HG03066 (cell line): ENCODE measurements at regions not wholly inside any gene's neighbourhood (a gene's known extent, or its start where the extent isn't known, plus 50 kb on each side); places are given as distances from the start of the nearest gene placed in this dataset.
"Not testable (repeated sequence)": the region's sequence is repeated elsewhere in the genome, so short reads cannot be mapped to it uniquely, and the experiment has no call there.

Experiments used
- ATAC-seq: cut with Tn5 transposase; IDR thresholded peaks from one replicate; pipeline ENCODE4 v1.9.1; 2021; ENCODE audit warnings: low read depth; ENCODE audit not compliant: unreplicated experiment

DNA sequence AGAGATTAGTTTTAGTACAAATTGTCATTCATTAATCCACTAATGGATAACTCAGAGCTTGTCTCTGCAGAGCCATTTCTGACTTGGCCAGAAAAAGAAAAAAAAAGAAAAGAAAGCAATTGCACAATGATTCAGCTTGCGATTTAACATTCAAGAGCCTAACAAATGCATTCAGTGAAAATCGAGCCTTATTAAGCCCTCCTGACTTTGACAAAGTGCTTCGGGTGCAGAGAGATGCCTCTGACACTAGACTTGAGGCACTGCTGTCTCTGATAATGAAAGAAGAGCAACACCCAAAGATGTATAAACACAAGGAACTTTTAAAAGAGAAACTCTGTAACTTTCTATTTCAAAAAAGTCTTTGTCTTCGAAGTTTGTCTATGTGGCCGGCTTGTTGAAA is 322.9 kb upstream of the FRG1 start:
- ATAC-seq = not testable (repeated sequence)

GRCh38 chr4:189619441-189620250 is 321.0 kb upstream of the FRG1 start:
- ATAC-seq = not testable (repeated sequence)

DNA sequence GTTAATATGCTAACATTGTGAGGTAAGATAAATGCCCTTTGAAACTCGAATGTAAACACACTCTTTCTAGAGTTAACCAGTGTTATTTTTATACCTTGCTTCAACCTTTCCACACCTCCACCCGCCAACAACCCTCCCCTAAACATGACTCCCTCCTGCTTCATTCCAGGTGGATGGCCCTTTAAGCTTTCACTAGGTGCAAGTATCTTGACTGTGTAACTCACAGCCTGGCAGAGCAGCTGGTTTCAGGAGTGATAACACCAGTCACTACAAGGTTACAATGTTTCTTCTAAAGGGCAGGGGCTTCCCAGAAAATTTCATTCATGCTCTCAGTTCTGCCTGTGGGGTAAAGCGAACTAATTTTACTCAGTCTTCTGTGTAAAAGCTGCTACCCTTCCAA is 318.1 kb upstream of the FRG1 start:
- not testable (repeated sequence) for ATAC-seq

DNA sequence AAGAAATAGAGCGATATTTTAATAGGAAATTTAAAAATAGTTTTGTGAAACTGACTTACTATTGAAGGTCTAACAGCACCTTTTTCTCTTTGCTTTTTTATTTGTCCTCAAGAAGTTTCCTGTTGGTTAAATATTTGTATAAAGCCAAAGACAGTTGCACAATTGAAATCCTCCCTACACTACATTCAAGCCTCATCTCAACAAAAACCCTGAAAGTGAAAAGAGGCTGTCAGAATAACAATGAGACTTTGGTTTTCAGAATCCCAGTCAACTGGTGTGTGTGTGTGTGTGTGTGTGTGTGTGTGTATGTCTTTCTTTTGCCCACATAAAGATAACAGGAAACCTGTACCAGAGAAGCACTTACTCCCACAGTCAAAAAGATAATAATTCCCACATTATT is 313.6 kb upstream of the FRG1 start:
- ATAC-seq = not testable (repeated sequence)

DNA sequence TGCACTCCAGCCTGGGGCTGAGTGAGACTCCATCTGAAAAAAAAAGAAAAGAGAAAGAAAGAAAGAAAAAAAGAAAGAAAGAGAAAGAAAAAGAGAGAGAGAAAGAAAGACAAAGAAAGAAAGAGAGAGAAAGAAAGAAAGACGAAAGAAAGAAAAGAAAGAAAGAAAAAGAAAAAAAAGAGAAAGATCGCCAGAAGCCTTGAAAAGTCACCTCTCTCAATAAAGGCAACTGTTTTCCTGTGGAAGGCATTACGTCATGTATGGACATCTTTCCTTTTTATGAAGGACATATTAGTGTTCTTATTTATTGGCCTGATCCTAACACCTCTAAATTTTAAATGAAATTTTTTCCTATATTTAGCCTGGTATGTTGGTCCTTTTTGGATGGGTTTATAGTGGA is 310.9 kb upstream of the FRG1 start:
- ATAC-seq = not testable (repeated sequence)

- not testable (repeated sequence) for ATAC-seq
Observed at GRCh38 chr4:189630913-189631567, 309.6 kb upstream of the FRG1 start.

DNA sequence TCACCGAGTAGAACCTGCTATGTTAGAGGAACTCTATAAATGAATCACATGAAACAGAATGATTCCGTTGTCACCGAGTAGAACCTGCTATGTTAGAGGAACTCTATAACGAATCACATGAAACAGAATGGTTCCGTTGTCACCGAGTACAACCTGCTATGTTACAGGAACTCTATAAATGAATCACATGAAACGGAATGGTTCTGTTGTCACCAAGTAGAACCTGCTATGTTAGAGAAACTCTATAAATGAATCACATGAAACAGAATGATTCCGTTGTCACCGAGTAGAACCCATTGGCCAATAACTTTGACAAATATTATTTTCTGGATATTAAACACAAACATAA is 309.1 kb upstream of the FRG1 start:
- not testable (repeated sequence) for ATAC-seq

DNA sequence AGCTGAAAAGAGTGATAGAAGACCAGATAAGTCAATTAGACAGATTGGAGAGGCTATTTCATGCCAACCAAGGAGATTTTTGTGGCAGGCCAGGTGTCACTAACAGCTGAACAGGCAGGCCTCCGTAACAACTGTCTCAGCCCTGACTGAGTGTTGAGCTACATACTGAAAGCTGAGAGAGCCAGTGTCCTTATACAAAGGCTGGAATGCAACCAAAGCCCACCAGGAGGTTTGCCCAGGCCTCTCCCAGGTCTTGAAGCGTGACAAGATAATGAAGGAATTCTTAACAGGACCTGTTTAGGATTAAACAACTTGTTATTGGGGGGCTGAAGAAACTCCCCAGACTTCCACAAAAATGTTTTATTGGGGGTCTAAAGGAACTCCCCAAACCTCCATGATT is 290.2 kb upstream of the FRG1 start:
- not testable (repeated sequence) for ATAC-seq

- not testable (repeated sequence) for ATAC-seq
Observed at GRCh38 chr4:189653130-189653653, 287.5 kb upstream of the FRG1 start.

GRCh38 chr4:189653983-189654382 is 286.7 kb upstream of the FRG1 start:
- not testable (repeated sequence) for ATAC-seq

DNA sequence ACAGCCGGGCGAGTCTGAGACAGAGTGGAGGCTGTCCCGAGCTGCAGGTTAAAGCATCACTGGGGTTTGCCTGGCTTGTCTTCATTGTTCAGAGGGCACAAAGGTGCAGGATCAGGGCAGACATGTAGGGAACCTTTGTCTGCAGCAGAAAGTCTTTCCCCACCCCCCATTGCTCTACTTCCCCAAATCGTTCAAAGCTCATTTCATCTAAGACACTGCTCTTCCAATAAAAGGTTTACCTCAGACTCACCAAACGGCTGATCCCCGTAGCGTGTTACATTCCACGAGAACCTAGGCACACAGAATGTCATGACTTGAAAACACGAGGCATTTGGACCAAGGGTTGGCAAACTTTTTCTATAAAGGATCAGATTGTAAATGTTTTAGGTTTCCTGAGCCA is 286.3 kb upstream of the FRG1 start:
- ATAC-seq = not testable (repeated sequence)

DNA sequence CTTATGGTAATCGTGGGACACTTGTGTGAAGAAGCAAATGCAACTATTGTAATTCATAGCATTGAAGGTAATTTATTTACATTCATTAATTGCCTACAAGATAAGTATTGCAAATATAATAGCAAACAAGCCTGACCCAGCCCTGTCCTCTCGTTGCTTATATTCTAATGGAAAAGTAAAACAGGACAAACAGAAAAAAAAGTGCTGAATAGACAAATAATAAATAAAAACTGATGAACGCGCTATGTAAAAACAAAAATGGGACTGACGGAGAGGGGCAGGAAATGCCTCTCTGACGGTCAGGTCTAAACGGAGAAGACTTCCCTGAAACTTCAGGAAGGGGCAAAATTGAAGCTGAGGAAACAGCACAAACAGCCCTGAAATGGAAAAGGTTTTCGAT is 284.9 kb upstream of the FRG1 start:
- ATAC-seq = not testable (repeated sequence)

GRCh38 chr4:189656641-189657040 is 284.0 kb upstream of the FRG1 start:
- ATAC-seq = no peak

DNA sequence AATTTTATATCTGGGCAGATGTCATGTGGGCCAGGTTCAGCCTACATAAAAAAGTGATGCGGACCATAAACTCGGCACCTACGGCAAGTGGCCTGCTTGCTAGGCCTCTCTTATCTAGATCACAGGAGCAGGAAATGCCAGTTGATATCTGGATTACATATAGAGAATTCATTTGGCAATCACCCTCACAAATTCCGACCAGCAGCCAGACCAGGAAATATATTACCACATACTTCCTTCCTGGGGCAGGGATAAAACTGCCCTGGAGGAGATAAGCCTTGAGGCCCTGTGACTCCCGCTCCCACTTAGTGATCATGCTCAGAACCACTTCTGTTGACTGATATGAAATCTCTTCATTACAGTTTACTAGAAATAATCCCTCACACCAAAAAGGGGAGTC is 282.4 kb upstream of the FRG1 start:
- ATAC-seq = not testable (repeated sequence)

- not testable (repeated sequence) for ATAC-seq
Observed at GRCh38 chr4:189658831-189659230, 281.8 kb upstream of the FRG1 start.

GRCh38 chr4:189659287-189659686 is 281.4 kb upstream of the FRG1 start:
- ATAC-seq = no peak

- ATAC-seq = no peak
Observed at GRCh38 chr4:189660722-189661360, 279.8 kb upstream of the FRG1 start.

- ATAC-seq = no peak
Observed at GRCh38 chr4:189664693-189665250, 275.9 kb upstream of the FRG1 start.

GRCh38 chr4:189665712-189666305 is 274.9 kb upstream of the FRG1 start:
- not testable (repeated sequence) for ATAC-seq

DNA sequence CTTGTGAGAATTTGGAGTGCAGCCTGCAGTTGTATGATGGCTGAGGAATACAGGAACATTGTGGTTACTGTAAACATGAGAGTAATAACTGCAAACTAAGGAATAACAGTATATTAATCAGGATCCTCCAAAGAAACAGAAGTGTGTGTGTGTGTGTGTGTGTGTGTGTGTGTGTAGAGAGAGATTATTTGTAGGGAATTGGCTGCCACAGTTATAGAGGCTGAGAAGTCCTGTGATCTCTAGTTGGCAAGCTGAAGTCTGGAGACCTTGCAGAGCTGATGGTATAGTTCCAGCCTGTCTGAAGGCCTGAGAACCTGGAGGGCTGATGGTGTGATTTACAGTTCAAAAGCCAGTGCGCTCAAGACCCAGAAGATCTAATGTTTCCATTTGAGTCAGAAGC is 273.3 kb upstream of the FRG1 start:
- ATAC-seq = not testable (repeated sequence)
